Keratinocyte (primary cell): ENCODE measurements at regions not wholly inside any gene's neighbourhood (a gene's known extent, or its start where the extent isn't known, plus 50 kb on each side); places are given as distances from the start of the nearest gene placed in this dataset.

Source experiments
- DNase-seq: peaks from one replicate; pipeline ENCODE4 v3.0.0-alpha.2; 2011; ENCODE audit warnings: low read depth, missing footprints, low spot score
- FAIRE-seq: peaks from 2 replicates; lab custom pipeline; 2011; peaks lifted over from hg19 to GRCh38; lab: Jason Lieb, UNC
- H2AFZ ChIP-seq: 2 replicates; pipeline ENCODE4 v1.6.0; 2012; ENCODE audit warnings: low read length, control low read depth, inconsistent platforms; ENCODE audit not compliant: control insufficient read depth
- H3K27ac ChIP-seq: 2 replicates; pipeline ENCODE4 v1.5.1; 2011; ENCODE audit warnings: low read length; ENCODE audit not compliant: control insufficient read depth, insufficient read depth
- H3K27me3 ChIP-seq: 3 replicates; pipeline ENCODE4 v1.6.0; 2011; ENCODE audit warnings: low read length; ENCODE audit not compliant: control insufficient read depth, insufficient read depth; ENCODE audit errors: extremely low read depth
- H3K36me3 ChIP-seq, 2 experiments: 2 replicates in 1 of 2; 3 replicates in 1 of 2; pipeline ENCODE4 v1.5.1; 2011; ENCODE audit warnings: low read length in 2 of 2, mild to moderate bottlenecking in 1 of 2; ENCODE audit not compliant: control insufficient read depth in 2 of 2, insufficient read depth in 2 of 2; ENCODE audit errors: extremely low read depth in 1 of 2
- H3K4me1 ChIP-seq: 3 replicates; pipeline ENCODE4 v1.5.1; 2011; ENCODE audit warnings: low read length; ENCODE audit not compliant: control insufficient read depth, insufficient read depth; ENCODE audit errors: extremely low read depth
- H3K4me2 ChIP-seq: 3 replicates; pipeline ENCODE4 v1.6.0; 2011; ENCODE audit warnings: low read depth, low read length; ENCODE audit not compliant: control insufficient read depth, insufficient read depth; ENCODE audit errors: extremely low read depth
- H3K4me3 ChIP-seq, 3 experiments: fragments of 200-600 bp in 1 of 3; sonication (generic) in 1 of 3; 2 replicates in 2 of 3; 3 replicates in 1 of 3; pipeline ENCODE4 v1.5.1; 2011 to 2016; ENCODE audit warnings: low read length in 3 of 3, mild to moderate bottlenecking in 3 of 3, control low read depth in 2 of 3, inconsistent platforms in 1 of 3, low read depth in 1 of 3, mixed read lengths in 1 of 3, mixed run types in 1 of 3, moderate library complexity in 1 of 3; ENCODE audit not compliant: control insufficient read depth in 2 of 3, insufficient read depth in 2 of 3; ENCODE audit errors: extremely low read depth in 1 of 3
- H3K79me2 ChIP-seq: 2 replicates; pipeline ENCODE4 v1.6.0; 2012; ENCODE audit warnings: low read length; ENCODE audit not compliant: control insufficient read depth, insufficient read depth
- H3K9ac ChIP-seq: 3 replicates; pipeline ENCODE4 v1.6.0; 2011; ENCODE audit warnings: low read length; ENCODE audit not compliant: control insufficient read depth, insufficient read depth; ENCODE audit errors: extremely low read depth
- H3K9me1 ChIP-seq: 3 replicates; pipeline ENCODE4 v1.6.0; 2011; ENCODE audit warnings: low read length; ENCODE audit not compliant: control insufficient read depth, insufficient read depth; ENCODE audit errors: extremely low read depth
- H3K9me3 ChIP-seq: 2 replicates; pipeline ENCODE4 v1.5.1; 2012; ENCODE audit warnings: low read depth, low read length; ENCODE audit not compliant: control insufficient read depth
- H4K20me1 ChIP-seq: 3 replicates; pipeline ENCODE4 v1.6.0; 2011; ENCODE audit warnings: low read length; ENCODE audit not compliant: control insufficient read depth, insufficient read depth; ENCODE audit errors: extremely low read depth
- CTCF ChIP-seq, 3 experiments: IDR thresholded peaks in 1 of 3; conservative IDR thresholded peaks in 1 of 3; optimal IDR thresholded peaks in 1 of 3; 2 replicates in 2 of 3; 3 replicates in 1 of 3; pipeline versions ENCODE3 to v1.5.1; 2011; ENCODE audit warnings: low read length in 3 of 3, mild to moderate bottlenecking in 3 of 3, moderate library complexity in 2 of 3, control low read depth in 1 of 3, inconsistent platforms in 1 of 3; ENCODE audit not compliant: insufficient read depth in 2 of 3; ENCODE audit errors: extremely low read depth in 1 of 3
- EZH2 ChIP-seq: IDR thresholded peaks from one replicate; pipeline ENCODE4 v1.6.1; 2012; ENCODE audit warnings: inconsistent platforms, mild to moderate bottlenecking, low read length, moderate library complexity
- dilution Hi-C: fragments of 300-500 bp; cut with MboI; formaldehyde crosslinking; loops from one replicate; pipeline ENCODE4 v1.7.0; 2020; ENCODE audit warnings: low sequenced_read_pairs; ENCODE audit not compliant: extremely low pct_ligation_motif_present

DNA sequence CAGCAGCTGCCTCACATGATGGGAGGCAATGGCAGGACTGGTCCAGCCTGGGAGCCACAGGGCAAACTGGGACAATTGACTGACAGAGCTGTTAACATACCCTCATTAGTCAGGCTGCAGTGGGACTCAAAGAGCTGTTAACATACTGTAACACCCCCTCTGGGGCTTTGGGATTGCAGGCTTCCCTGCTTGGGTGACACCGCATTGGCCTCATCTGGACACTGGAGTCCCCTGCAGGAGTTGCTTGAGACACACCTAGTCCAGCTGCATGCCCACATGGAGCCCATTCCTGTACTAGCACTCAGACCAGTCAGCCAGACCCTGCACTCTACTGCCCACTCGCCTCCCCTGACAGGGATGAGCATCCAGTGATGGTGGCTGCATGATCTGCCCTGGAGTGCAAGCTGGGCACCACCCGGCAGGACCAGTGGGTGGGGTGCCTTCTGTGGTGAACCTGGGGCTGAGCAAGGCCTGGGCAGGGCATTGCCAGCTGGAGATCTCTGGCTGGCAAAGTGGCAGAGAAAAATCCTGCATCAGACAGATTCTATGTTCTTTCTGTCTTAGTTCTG lies 138.8 kb downstream of the DTHD1 start:
- no peak overlapping the region for H3K4me2 ChIP-seq

GRCh38 chr4:36422607-36423006 lies 141.2 kb downstream of the DTHD1 start:
- Histone ChIP-seq H4K20me1 (no peaks in the 10 kb centered on the region), H3K4me1 (no peaks in the 10 kb centered on the region), H3K27me3 (no peaks in the 10 kb centered on the region), H2AFZ (no peak overlapping the region), H3K4me2 (no peak overlapping the region), H3K79me2 (no peaks in the 10 kb centered on the region), H3K9ac (no peak overlapping the region), H3K9me1 (no peaks in the 10 kb centered on the region), H3K27ac (no peak overlapping the region), H3K9me3 (no peaks in the 10 kb centered on the region), H3K36me3 (no peaks in the 10 kb centered on the region), H3K4me3 (no peak overlapping the region)
- FAIRE-seq (no peak), DNase-seq (no peak)
- TF ChIP-seq EZH2: no peak
- no peak for TF ChIP-seq CTCF (optimal IDR thresholded peaks at IDR 0.05 in 1 of 3, IDR thresholded peaks at IDR 0.05 in 1 of 3, conservative IDR thresholded peaks at IDR 0.05 in 1 of 3; ENCODE audit: extremely low read depth in 1 of 3, insufficient read depth in 2 of 3, low read length in 3 of 3)
- dilution Hi-C loops: no loop called here

More for the DNA sequence above, 138.8 kb downstream of the DTHD1 start:
- H3K9me1 ChIP-seq: no peaks in the 10 kb centered on the region
- no peak overlapping the region for H2AFZ ChIP-seq
- DNase-seq (no peak), FAIRE-seq (no peak)
- TF ChIP-seq EZH2 (no peak), CTCF (optimal IDR thresholded peaks at IDR 0.05 in 1 of 3, IDR thresholded peaks at IDR 0.05 in 1 of 3, conservative IDR thresholded peaks at IDR 0.05 in 1 of 3; ENCODE audit: extremely low read depth in 1 of 3, insufficient read depth in 2 of 3, low read length in 3 of 3) (no peak)
- no peaks in the 10 kb centered on the region for H4K20me1 ChIP-seq
- no peak overlapping the region for H3K4me3 ChIP-seq
- H3K9ac ChIP-seq: no peak overlapping the region
- no peaks in the 10 kb centered on the region for H3K9me3 ChIP-seq
- no peak overlapping the region for H3K27ac ChIP-seq
- H3K36me3 ChIP-seq: no peaks in the 10 kb centered on the region
- no peaks in the 10 kb centered on the region for H3K27me3 ChIP-seq
- no peaks in the 10 kb centered on the region for H3K79me2 ChIP-seq
- dilution Hi-C loops: no loop called here
- no peaks in the 10 kb centered on the region for H3K4me1 ChIP-seq
